Pancreas (tissue), 10 donors: ENCODE measurements at regions not wholly inside any gene's neighbourhood (a gene's known extent, or its start where the extent isn't known, plus 50 kb on each side); places are given as distances from the start of the nearest gene placed in this dataset.

Source experiments
- ATAC-seq, 4 donors: fragments of 200-7000 bp; cut with Tn5 transposase; one replicate each; pipeline versions ENCODE4 v1.8.0 to v1.9.1; 2020; ENCODE audit warnings: mild to moderate bottlenecking in 4 of 4, moderate library complexity in 4 of 4
- DNase-seq, 6 donors: peaks; one replicate each; pipeline ENCODE4 v3.0.0-alpha.2; 2020
- FAIRE-seq: peaks from 2 replicates; lab custom pipeline; 2012; peaks lifted over from hg19 to GRCh38; lab: Jason Lieb, UNC
- H3K27ac ChIP-seq, 4 donors: fragments of 200-600 bp; sonication (generic); 1 replicate in 3 of 4; 2 replicates in 1 of 4; pipeline versions ENCODE4 v1.5.0 to v1.8.0; 2020
- H3K27me3 ChIP-seq, 4 donors: fragments of 200-600 bp; one replicate each; pipeline ENCODE4 v1.8.0; 2021
- H3K36me3 ChIP-seq, 3 donors: fragments of 200-600 bp; sonication (generic) in 1 of 3; one replicate each; pipeline versions ENCODE4 v1.5.0 to v1.8.0; 2020 to 2021
- H3K4me1 ChIP-seq, 3 donors: fragments of 200-600 bp; one replicate each; pipeline ENCODE4 v1.8.0; 2021
- H3K4me3 ChIP-seq, 4 donors: fragments of 200-600 bp; sonication (generic) in 2 of 4; one replicate each; pipeline versions ENCODE4 v1.5.0 to v1.8.0; 2020 to 2021
- H3K9me3 ChIP-seq, 4 donors: fragments of 200-600 bp; one replicate each; pipeline ENCODE4 v1.8.0; 2021
- WGBS, 2 donors: extraction: QIAGEN DNeasy Blood & Tissue Kit; methylation state at CpG; one replicate each; pipeline ENCODE4 v1.1.7; 2013; 5-methylcytosine and 5-hydroxymethylcytosine counted together
- intact Hi-C, 3 donors: fragments of 100-400 bp; cut with DNase I; formaldehyde crosslinking; loops; one replicate each; pipeline versions ENCODE4 v1.11.1 to v1.14.2; 2022
- TF ChIP-seq, protein P1 (sequence below), 4 donors: fragments of 200-600 bp; sonication (generic) in 3 of 4; IDR thresholded peaks; one replicate each; pipeline versions ENCODE4 v1.5.0 to v1.8.0; 2021; ENCODE audit warnings: antibody characterized with exemption in 4 of 4
- donor health status: healthy with polysubstance abuse.
- donor health status: DM: no; HTN: no; CAD: no; lungs with moderate emphysema.
- donor health status: DM: no; HTN: no; CAD: no.
- donor health status: control.
- donor health status: control.
- donor health status: Bipolar disorder and iron deficiency.
- donor health status: DM: yes; HTN: yes; CAD: no.
- donor health status: DM: no; HTN: no; CAD: no.
- donor health status: DM: no; HTN: no; CAD: no.
- donor health status: DM: yes; HTN: yes; CAD: no.

DNA sequence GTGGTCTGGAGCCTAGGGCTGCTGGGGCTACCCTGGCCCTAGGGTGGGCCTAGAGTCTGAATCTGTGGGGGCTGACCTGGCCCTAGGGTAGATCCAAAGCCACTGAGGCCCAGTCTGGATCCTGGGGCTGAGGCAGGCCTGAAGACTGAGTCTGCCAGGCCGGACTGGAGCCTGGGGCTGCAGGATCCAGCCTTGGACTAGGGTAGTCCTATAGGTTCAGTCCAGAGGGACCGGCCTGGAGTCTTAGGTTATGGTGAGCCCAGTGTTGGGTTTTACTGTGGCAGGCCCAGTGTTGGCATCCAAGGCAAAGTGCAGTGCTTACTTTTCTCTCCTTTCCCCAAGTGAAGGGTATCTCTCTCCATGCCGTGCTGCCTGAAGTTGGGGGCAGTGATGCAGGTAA is 227.9 kb upstream of the TAS2R1 start:
- Histone ChIP-seq H3K27ac (no peak overlapping the region), H3K27me3 (no peaks in the 10 kb centered on the region), H3K4me3 (no peak overlapping the region), H3K9me3 (no peaks in the 10 kb centered on the region), H3K4me1 (peaks cover 0 to 8% (median 0%) of the 10 kb centered on the region in 3 donors), H3K36me3 (no peaks in the 10 kb centered on the region)
- no peak for FAIRE-seq
- intact Hi-C loops, result no loop called here
- TF ChIP-seq, protein P1, sequence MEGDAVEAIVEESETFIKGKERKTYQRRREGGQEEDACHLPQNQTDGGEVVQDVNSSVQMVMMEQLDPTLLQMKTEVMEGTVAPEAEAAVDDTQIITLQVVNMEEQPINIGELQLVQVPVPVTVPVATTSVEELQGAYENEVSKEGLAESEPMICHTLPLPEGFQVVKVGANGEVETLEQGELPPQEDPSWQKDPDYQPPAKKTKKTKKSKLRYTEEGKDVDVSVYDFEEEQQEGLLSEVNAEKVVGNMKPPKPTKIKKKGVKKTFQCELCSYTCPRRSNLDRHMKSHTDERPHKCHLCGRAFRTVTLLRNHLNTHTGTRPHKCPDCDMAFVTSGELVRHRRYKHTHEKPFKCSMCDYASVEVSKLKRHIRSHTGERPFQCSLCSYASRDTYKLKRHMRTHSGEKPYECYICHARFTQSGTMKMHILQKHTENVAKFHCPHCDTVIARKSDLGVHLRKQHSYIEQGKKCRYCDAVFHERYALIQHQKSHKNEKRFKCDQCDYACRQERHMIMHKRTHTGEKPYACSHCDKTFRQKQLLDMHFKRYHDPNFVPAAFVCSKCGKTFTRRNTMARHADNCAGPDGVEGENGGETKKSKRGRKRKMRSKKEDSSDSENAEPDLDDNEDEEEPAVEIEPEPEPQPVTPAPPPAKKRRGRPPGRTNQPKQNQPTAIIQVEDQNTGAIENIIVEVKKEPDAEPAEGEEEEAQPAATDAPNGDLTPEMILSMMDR (IDR thresholded peaks at IDR 0.05), result no peak
- DNase-seq, result no peak
- no peak for ATAC-seq
- 87 to 93% methylated on average over 3 of the region's 3 CpGs for WGBS, 2 donors

DNA sequence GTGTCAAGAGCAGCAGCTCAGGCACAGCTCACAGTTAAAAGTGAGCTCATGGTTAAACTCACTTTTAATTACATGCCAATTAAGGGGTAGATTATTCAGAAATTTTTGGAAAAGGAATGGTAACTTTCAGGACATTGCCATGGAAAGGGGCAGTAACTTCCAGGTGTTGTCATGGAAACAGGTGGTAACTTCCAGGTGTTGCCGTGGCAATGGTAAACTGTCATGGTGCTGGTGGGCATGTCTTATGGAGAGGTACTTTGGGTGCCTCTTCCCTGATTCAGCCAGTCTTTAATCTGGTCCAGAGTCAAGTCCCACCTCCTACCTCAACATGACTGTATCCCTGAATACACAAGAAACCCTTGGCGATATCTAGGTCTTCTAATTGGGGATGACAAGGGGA is 223.2 kb upstream of the TAS2R1 start:
- no peaks in the 10 kb centered on the region for H3K4me1 ChIP-seq
- DNase-seq (no peak), FAIRE-seq (no peak), ATAC-seq (no peak)
- H3K27ac ChIP-seq, result no peak overlapping the region
- H3K36me3 ChIP-seq, result no peaks in the 10 kb centered on the region
- no peak overlapping the region for H3K4me3 ChIP-seq
- TF ChIP-seq, protein P1 (IDR thresholded peaks at IDR 0.05), result no peak
- intact Hi-C loops, result no loop called here
- H3K9me3 ChIP-seq, result no peaks in the 10 kb centered on the region
- no peaks in the 10 kb centered on the region for H3K27me3 ChIP-seq
- WGBS, 2 donors, result 78 to 91% methylated on average over 2 of the region's 2 CpGs

DNA sequence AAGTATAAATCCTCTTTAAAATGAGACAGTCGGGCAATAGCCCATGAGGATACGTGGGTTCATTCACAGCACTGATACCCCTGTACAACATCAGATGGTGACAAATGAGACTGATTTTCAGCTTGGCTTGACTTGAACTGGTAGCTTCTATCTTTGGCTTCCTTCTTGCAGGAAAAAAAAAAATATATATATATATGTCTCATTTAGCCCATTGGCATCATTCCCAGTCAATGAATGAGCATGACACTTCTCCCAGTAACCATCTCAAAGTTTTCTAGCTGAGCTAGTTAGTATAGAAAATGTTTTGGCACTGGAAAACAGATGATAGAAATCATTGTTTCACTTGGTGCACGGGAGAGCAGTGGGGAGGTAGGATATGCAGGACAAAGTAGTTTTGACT is 222.5 kb upstream of the TAS2R1 start:
- Histone ChIP-seq H3K36me3 (no peaks in the 10 kb centered on the region), H3K27ac (no peak overlapping the region), H3K27me3 (no peaks in the 10 kb centered on the region), H3K4me3 (no peak overlapping the region), H3K9me3 (no peaks in the 10 kb centered on the region), H3K4me1 (no peaks in the 10 kb centered on the region)
- ATAC-seq (no peak), DNase-seq (no peak), FAIRE-seq (no peak)
- WGBS, 2 donors, result 63 to 76% methylated on average over 3 of the region's 3 CpGs
- intact Hi-C loops, result no loop called here
- TF ChIP-seq, protein P1 (IDR thresholded peaks at IDR 0.05), result no peak

DNA sequence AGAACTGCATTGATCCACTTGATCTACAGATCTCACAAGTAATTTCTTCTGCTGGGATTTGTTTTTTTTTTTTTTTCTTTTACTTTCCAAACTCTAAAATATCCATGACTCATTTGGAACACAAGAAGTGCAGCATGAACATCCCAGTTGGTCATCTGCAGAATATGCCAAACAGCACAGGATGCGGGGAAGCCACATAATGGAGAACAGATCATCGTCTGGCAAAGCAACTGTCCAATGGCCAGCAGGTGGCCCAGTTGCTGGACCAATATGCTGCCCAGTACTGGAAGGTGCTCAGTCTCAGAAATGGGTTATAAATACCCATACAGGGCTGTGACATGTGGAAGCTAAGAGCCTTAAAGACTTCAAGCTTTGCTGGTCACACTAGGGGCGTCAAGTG is 221.3 kb upstream of the TAS2R1 start:
- Histone ChIP-seq H3K27me3 (no peaks in the 10 kb centered on the region), H3K27ac (no peak overlapping the region), H3K36me3 (no peaks in the 10 kb centered on the region), H3K4me3 (no peak overlapping the region), H3K4me1 (no peaks in the 10 kb centered on the region), H3K9me3 (no peaks in the 10 kb centered on the region)
- intact Hi-C loops, result no loop called here
- TF ChIP-seq, protein P1 (IDR thresholded peaks at IDR 0.05), result no peak
- 53 to 58% methylated on average over 3 of the region's 3 CpGs for WGBS, 2 donors
- DNase-seq, result no peak
- no peak for FAIRE-seq
- ATAC-seq, result no peak

DNA sequence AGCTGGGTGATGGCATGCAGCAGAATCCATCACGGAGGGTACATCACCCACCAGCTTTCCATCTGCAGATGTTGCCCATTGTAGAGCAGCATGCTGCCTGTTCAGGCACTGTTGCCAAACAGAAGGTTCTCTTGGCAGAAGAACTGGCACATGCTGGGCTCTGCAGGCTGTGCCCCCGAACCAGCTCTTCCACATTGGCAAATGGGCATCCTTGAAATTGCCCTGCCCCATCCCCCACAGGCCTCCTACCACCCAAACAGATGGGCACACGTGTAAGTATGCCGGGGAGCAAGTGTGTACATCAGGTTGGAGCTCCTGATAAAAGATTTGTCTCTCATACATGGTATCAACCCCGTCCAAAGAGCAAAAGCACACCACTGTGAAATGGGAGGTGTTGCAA is 220.3 kb upstream of the TAS2R1 start:
- Histone ChIP-seq H3K4me1 (no peaks in the 10 kb centered on the region), H3K4me3 (no peak overlapping the region), H3K27ac (no peak overlapping the region), H3K27me3 (no peaks in the 10 kb centered on the region), H3K9me3 (no peaks in the 10 kb centered on the region), H3K36me3 (no peaks in the 10 kb centered on the region)
- TF ChIP-seq, protein P1 (IDR thresholded peaks at IDR 0.05), result no peak
- DNase-seq (no peak), ATAC-seq (no peak), FAIRE-seq (no peak)
- WGBS, 2 donors, result 48 to 61% methylated on average over 5 of the region's 5 CpGs
- intact Hi-C loops, result no loop called here
